Astrocyte of the cerebellum (primary cell): ENCODE measurements at regions not wholly inside any gene's neighbourhood (a gene's known extent, or its start where the extent isn't known, plus 50 kb on each side); places are given as distances from the start of the nearest gene placed in this dataset.

ENCODE experiments used
- DNase-seq: peaks from one replicate; pipeline ENCODE4 v3.0.0-alpha.2; 2011; ENCODE audit warnings: low read depth
- H3K4me3 ChIP-seq: 2 replicates; pipeline ENCODE4 v1.5.1; 2011; ENCODE audit warnings: mild to moderate bottlenecking, low read depth, low read length, moderate library complexity
- CTCF ChIP-seq: IDR thresholded peaks from 2 replicates; pipeline ENCODE4 v1.5.1; 2012; ENCODE audit warnings: low read length, low read depth, moderate library complexity, mild to moderate bottlenecking; ENCODE audit errors: missing control alignments
- in situ Hi-C: cut with HindIII; loops from 2 replicates; pipeline ENCODE4 v1.10.0; 2017; ENCODE audit warnings: low sequenced_read_pairs

GRCh38 chr13:19321222-19321621 is 139.6 kb upstream of the TUBA3C start:
- DNase-seq = no peak
- no peak for TF ChIP-seq CTCF
- H3K4me3 ChIP-seq = no peak overlapping the region
- in situ Hi-C loops = no loop called here

GRCh38 chr13:19305434-19305833 is 123.8 kb upstream of the TUBA3C start:
- in situ Hi-C loops = no loop called here
- TF ChIP-seq CTCF = no peak
- no peak overlapping the region for H3K4me3 ChIP-seq
- DNase-seq = no peak

GRCh38 chr13:19289180-19289579 is 107.6 kb upstream of the TUBA3C start:
- TF ChIP-seq CTCF = no peak
- DNase-seq = no peak
- H3K4me3 ChIP-seq = no peak overlapping the region
- in situ Hi-C loops = no loop called here

GRCh38 chr13:19283836-19284235 is 102.2 kb upstream of the TUBA3C start:
- no peak for TF ChIP-seq CTCF
- DNase-seq = no peak
- H3K4me3 ChIP-seq = no peak overlapping the region
- in situ Hi-C loops = no loop called here

- TF ChIP-seq CTCF = no peak
- DNase-seq = no peak
- no peak overlapping the region for H3K4me3 ChIP-seq
- in situ Hi-C loops = no loop called here
Observed at GRCh38 chr13:19268331-19268730, 86.7 kb upstream of the TUBA3C start.

- no peak for TF ChIP-seq CTCF
- in situ Hi-C loops = no loop called here
- no peak for DNase-seq
- no peak overlapping the region for H3K4me3 ChIP-seq
Observed at GRCh38 chr13:19267746-19268145, 86.1 kb upstream of the TUBA3C start.

- DNase-seq = no peak
- TF ChIP-seq CTCF = no peak
- H3K4me3 ChIP-seq = no peak overlapping the region
- in situ Hi-C loops = no loop called here
Observed at GRCh38 chr13:19266979-19267378, 85.4 kb upstream of the TUBA3C start.
